ENCODE measurements at regions not wholly inside any gene's neighbourhood (a gene's known extent, or its start where the extent isn't known, plus 50 kb on each side); places are given as distances from the start of the nearest gene placed in this dataset.
A peak's percentile ranks its signal among the peaks of the same experiment; 100 is the strongest.

- no peak for DNase-seq
These were observed 366.1 kb upstream of the MPDZ start for GRCh38 chr9:13645557-13645956.

GRCh38 chr9:13644675-13645074, 365.2 kb upstream of the MPDZ start:
- DNase-seq = no peak

- DNase-seq = no peak
These were observed 363.2 kb upstream of the MPDZ start for GRCh38 chr9:13642646-13643045.

DNA sequence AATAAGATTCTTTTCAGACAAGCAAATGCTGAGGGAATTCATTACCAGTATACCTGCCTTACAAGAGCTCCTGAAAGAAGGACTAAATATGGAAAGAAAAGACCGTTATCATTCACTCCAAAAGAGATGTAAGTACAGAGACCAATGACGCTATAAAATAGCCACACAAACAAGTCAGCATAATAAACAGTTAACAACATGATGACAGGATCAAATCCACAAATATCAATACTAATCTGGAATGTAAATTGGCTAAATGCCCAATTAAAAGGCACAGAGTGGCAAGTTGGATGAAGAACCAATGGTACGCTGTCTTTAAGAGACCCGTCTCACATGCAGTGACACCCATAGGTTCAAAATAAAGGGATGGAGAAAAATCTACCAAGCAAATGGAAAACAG, 349.6 kb upstream of the MPDZ start:
- DNase-seq = no peak

GRCh38 chr9:13628526-13628925, 349.0 kb upstream of the MPDZ start:
- peak; percentile 53 for DNase-seq

GRCh38 chr9:13627502-13627901, 348.0 kb upstream of the MPDZ start:
- DNase-seq = no peak

- DNase-seq = no peak
These were observed 347.6 kb upstream of the MPDZ start for GRCh38 chr9:13627071-13627470.

- DNase-seq = no peak
These were observed 347.1 kb upstream of the MPDZ start for GRCh38 chr9:13626601-13627000.

- DNase-seq = no peak
These were observed 342.5 kb upstream of the MPDZ start for GRCh38 chr9:13621872-13622564.

GRCh38 chr9:13616491-13617035, 337.1 kb upstream of the MPDZ start:
- DNase-seq = no peak

GRCh38 chr9:13615660-13616490, 336.4 kb upstream of the MPDZ start:
- DNase-seq = no peak

DNA sequence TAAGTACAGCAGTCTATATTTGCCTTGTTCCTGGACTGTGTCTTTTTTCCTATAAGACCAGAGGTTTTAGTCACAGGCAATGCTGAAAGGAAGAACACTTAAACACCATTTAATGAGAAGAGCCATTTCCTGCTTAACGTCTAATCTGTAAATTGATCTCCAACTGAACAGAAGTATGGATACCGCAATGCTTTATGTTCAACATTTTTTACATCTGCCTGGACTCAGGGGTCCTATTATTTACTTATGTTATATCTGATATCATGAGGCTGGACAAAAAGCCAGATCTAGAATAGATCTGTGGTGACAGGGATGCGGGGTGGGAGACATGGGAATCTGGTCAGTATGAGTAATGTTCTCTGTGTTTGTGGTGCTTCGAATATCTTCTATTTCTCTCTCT, 334.6 kb upstream of the MPDZ start:
- DNase-seq = no peak

DNA sequence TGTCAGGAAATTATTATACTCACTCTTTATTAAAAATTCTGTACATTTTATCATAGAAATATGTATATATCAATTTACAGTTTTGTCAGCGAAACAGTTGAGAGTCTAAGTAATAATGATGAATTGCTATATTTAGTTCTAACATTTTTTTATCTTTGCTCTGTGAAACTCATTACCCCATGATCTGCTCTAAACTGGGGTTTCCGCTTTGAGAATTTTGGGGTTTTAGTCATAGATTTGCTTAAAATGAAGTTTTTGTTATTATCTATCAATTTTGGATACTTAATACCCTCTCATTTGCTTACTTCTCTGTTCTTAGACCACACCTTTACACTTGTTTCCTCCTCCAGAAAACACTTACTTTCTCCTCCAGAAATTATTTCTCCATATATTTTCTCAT, 333.8 kb upstream of the MPDZ start:
- DNase-seq = no peak

DNA sequence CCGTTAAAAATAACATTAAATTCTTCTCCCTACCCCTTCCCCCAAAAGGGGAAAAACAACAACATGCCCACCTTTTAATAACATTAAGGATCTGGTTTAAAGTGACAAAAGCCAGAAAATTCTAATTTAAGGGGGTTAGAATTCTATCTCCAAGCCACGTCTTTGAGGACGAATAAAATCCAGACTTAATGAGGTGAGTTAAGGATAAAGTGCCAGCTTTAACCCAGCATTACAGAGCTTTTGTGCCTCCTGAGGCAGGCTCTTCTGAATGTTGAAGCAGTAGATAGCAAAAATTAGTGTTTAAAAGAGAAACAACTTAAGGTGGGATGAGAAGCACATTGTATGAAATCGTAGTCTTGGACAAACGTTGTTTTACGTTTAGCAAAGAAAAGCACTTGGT, 329.0 kb upstream of the MPDZ start:
- DNase-seq = no peak

GRCh38 chr9:13607481-13608441, 328.3 kb upstream of the MPDZ start:
- DNase-seq = no peak

DNA sequence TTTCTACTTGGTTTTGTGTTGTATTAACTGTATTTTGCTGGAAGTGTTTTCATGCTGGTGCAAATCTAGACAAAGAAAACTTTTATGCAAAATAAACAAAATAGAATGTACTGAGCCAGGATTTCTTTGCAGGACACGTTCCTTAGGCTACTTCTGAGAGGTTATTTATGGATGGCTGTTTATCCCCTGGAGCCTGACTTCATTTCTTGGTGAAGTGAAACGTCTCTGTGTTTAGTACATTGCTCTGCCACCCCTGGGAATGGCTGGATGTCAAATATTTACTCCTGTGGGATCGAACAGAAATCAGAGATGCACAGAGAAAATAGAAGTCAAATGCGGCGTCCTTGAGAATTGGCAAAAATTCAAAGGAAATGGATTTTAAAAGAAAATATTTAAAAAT, 327.1 kb upstream of the MPDZ start:
- no peak for DNase-seq

- no peak for DNase-seq
These were observed 324.4 kb upstream of the MPDZ start for GRCh38 chr9:13603921-13604320.

DNA sequence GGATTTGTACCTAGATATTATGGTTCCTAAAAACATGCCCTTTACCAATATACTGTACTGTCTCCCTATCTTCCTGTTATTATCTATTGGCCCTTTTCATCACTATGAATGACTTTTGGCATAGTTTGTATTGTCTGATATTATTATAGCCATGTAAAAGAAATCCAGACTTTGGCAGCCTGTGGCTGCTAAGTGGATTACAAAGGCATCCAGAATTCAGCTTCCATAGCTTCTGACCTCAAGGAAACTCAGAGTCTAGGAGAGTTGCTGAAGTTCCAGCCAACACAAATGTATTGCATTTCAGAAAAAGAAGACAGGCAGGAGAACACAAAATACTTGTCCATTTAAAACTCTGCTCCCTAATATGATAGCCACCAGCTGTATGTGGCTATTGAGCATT, 319.2 kb upstream of the MPDZ start:
- DNase-seq = no peak

GRCh38 chr9:13597427-13597826, 317.9 kb upstream of the MPDZ start:
- no peak for DNase-seq

DNA sequence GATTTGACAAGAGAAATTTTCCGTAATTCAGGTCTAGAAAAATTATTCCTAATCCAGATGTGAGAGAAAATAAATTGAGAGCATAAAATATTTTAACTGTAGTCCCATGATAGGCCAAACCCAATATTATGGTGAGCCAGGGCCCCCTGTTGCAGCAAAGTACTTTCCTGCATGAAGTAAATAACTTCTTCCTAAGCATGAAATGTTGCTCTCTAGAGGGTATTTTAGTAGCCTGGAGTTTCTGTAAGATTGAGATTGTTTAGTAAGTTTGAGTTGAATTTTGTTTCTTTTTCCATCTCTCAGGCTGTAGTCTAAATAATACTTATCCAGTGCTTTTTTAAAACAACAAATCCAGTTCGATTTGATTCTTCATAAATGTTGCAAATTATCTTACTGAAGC, 317.5 kb upstream of the MPDZ start:
- DNase-seq = no peak

GRCh38 chr9:13596383-13596970, 317.0 kb upstream of the MPDZ start:
- no peak for DNase-seq

- no peak for DNase-seq
These were observed 311.5 kb upstream of the MPDZ start for GRCh38 chr9:13590996-13591395.
